Glutamatergic neuron (in vitro differentiated cells): ENCODE measurements at regions not wholly inside any gene's neighbourhood (a gene's known extent, or its start where the extent isn't known, plus 50 kb on each side); places are given as distances from the start of the nearest gene placed in this dataset.

Experiments
- DNase-seq: peaks from one replicate; pipeline ENCODE4 v3.0.0; 2022
- H3K27ac Mint-ChIP-seq: one replicate; pipeline ENCODE4 v1.8.0; 2020; ENCODE audit warnings: mild to moderate bottlenecking, mixed read lengths, inconsistent platforms; ENCODE audit not compliant: unreplicated experiment
- H3K27me3 Mint-ChIP-seq: one replicate; pipeline ENCODE4 v1.8.0; 2020; ENCODE audit warnings: mild to moderate bottlenecking, moderate library complexity, mixed read lengths, inconsistent platforms; ENCODE audit not compliant: unreplicated experiment
- H3K36me3 Mint-ChIP-seq: one replicate; pipeline ENCODE4 v1.8.0; 2020; ENCODE audit warnings: mild to moderate bottlenecking, mixed read lengths, inconsistent platforms; ENCODE audit not compliant: unreplicated experiment
- H3K4me1 Mint-ChIP-seq: one replicate; pipeline ENCODE4 v1.8.0; 2020; ENCODE audit warnings: mild to moderate bottlenecking, low read depth, mixed read lengths, inconsistent platforms; ENCODE audit not compliant: unreplicated experiment
- H3K4me3 Mint-ChIP-seq: one replicate; pipeline ENCODE4 v1.8.0; 2020; ENCODE audit warnings: mild to moderate bottlenecking, mixed read lengths, inconsistent platforms; ENCODE audit not compliant: unreplicated experiment
- H3K9me3 Mint-ChIP-seq: one replicate; pipeline ENCODE4 v1.8.0; 2020; ENCODE audit warnings: mild to moderate bottlenecking, moderate library complexity, mixed read lengths, inconsistent platforms; ENCODE audit not compliant: unreplicated experiment
- TF ChIP-seq, protein P1 (sequence below): fragments of 200-600 bp; sonication (generic); IDR thresholded peaks from one replicate; pipeline ENCODE4 v1.5.0; 2021; ENCODE audit not compliant: partially characterized antibody, unreplicated experiment

- Mint-ChIP-seq H3K27ac (no peak overlapping the region), H3K36me3 (peaks cover 4% of the 10 kb centered on the region), H3K4me3 (no peak overlapping the region), H3K27me3 (peaks cover 2% of the 10 kb centered on the region), H3K9me3 (peaks cover 2% of the 10 kb centered on the region), H3K4me1 (no peaks in the 10 kb centered on the region)
- DNase-seq, result no peak
- TF ChIP-seq, protein P1, sequence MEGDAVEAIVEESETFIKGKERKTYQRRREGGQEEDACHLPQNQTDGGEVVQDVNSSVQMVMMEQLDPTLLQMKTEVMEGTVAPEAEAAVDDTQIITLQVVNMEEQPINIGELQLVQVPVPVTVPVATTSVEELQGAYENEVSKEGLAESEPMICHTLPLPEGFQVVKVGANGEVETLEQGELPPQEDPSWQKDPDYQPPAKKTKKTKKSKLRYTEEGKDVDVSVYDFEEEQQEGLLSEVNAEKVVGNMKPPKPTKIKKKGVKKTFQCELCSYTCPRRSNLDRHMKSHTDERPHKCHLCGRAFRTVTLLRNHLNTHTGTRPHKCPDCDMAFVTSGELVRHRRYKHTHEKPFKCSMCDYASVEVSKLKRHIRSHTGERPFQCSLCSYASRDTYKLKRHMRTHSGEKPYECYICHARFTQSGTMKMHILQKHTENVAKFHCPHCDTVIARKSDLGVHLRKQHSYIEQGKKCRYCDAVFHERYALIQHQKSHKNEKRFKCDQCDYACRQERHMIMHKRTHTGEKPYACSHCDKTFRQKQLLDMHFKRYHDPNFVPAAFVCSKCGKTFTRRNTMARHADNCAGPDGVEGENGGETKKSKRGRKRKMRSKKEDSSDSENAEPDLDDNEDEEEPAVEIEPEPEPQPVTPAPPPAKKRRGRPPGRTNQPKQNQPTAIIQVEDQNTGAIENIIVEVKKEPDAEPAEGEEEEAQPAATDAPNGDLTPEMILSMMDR, result peak; percentile 84
Measured at GRCh38 chr2:125516496-125517109, 1139.4 kb upstream of the GYPC start.

DNA sequence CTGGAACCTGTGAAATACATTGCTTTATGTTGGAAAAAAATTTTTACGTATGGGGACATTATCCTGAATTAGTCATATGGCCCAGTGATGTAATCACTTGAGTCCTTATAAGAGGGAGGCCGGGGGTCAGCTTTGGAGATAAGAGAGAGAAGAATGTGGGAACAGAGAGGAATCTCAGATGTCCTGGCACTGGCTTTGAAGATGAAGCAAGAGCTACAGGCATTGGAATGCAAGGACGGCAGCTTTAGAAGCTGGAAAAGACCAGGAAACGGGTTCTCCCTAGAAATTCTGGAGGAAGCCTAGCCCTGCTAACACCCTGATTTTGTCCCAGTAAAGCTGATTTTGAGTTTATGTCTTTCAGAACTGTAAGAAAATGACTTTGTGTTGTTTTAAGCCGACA, 1129.9 kb upstream of the GYPC start:
- TF ChIP-seq, protein P1, result no peak
- H3K4me3 Mint-ChIP-seq, result no peak overlapping the region
- H3K27ac Mint-ChIP-seq, result no peak overlapping the region
- H3K27me3 Mint-ChIP-seq, result no peaks in the 10 kb centered on the region
- H3K4me1 Mint-ChIP-seq, result no peaks in the 10 kb centered on the region
- H3K9me3 Mint-ChIP-seq, result no peaks in the 10 kb centered on the region
- DNase-seq, result no peak
- no peaks in the 10 kb centered on the region for H3K36me3 Mint-ChIP-seq

GRCh38 chr2:125535089-125535488, 1120.9 kb upstream of the GYPC start:
- no peaks in the 10 kb centered on the region for H3K4me1 Mint-ChIP-seq
- no peaks in the 10 kb centered on the region for H3K9me3 Mint-ChIP-seq
- H3K4me3 Mint-ChIP-seq, result no peak overlapping the region
- H3K27ac Mint-ChIP-seq, result no peak overlapping the region
- DNase-seq, result no peak
- TF ChIP-seq, protein P1, result no peak
- no peaks in the 10 kb centered on the region for H3K27me3 Mint-ChIP-seq
- no peaks in the 10 kb centered on the region for H3K36me3 Mint-ChIP-seq

DNA sequence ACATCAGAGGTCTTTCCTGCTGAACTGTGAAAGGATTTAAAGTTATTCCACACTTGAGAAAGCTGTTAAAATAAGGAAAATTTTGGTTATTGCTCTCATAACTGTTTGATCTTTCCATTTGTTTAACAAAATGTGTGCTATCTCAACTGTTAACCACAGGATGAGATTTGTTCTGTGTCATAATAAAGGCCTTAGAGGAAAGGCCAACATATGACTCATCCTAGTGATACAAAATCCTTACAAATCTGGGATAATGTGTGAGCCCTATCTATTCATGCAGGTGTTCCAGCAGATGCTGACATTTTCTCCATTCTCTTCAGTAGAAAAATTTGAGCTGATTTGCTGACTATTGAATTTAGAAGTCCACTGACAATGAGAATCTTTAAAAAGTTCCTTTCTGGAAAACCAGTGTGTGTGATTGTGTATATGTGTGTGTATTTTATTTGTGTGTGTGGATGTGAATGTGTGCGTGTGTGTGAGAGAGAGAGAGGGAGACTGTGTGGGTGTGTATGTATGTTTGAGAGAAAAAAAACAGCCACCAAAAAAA, 1111.9 kb upstream of the GYPC start:
- H3K9me3 Mint-ChIP-seq, result no peaks in the 10 kb centered on the region
- H3K27ac Mint-ChIP-seq, result no peak overlapping the region
- H3K4me1 Mint-ChIP-seq, result no peaks in the 10 kb centered on the region
- no peaks in the 10 kb centered on the region for H3K36me3 Mint-ChIP-seq
- no peak for DNase-seq
- H3K4me3 Mint-ChIP-seq, result no peak overlapping the region
- TF ChIP-seq, protein P1, result no peak
- H3K27me3 Mint-ChIP-seq, result no peaks in the 10 kb centered on the region

GRCh38 chr2:125553768-125554167, 1102.2 kb upstream of the GYPC start:
- Mint-ChIP-seq H3K4me1 (peaks cover 5% of the 10 kb centered on the region), H3K36me3 (no peaks in the 10 kb centered on the region), H3K9me3 (no peaks in the 10 kb centered on the region), H3K4me3 (no peak overlapping the region), H3K27ac (no peak overlapping the region), H3K27me3 (no peaks in the 10 kb centered on the region)
- TF ChIP-seq, protein P1, result no peak
- no peak for DNase-seq
